Kidney capillary endothelial cell (primary cell): ENCODE measurements at regions not wholly inside any gene's neighbourhood (a gene's known extent, or its start where the extent isn't known, plus 50 kb on each side); places are given as distances from the start of the nearest gene placed in this dataset.
A peak's percentile ranks its signal among the peaks of the same experiment; 100 is the strongest.

Experiments used
- DNase-seq: peaks from one replicate; pipeline ENCODE4 v3.0.0-alpha.2; 2018; ENCODE audit warnings: low spot score

DNA sequence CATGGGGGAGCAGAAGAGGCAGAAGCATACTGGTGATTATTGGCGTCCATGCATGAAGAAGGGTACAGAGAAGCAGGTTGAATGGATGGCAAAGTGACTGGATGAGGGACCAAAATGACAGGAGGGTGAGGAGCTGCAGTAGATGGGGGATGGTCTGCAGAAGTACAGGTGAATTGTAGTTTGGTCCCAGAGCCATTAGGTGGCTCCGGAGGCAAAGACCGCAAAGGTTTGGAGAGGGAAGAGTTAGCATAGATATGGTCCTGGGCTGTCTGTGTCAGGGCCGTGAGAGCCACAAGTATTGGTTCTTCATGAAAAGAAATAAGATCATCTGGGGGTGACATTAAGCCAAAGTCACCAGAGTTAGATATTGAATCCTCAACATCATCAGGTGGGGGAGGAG lies 59.0 kb upstream of the ZNF726 start:
- no peak for DNase-seq

DNA sequence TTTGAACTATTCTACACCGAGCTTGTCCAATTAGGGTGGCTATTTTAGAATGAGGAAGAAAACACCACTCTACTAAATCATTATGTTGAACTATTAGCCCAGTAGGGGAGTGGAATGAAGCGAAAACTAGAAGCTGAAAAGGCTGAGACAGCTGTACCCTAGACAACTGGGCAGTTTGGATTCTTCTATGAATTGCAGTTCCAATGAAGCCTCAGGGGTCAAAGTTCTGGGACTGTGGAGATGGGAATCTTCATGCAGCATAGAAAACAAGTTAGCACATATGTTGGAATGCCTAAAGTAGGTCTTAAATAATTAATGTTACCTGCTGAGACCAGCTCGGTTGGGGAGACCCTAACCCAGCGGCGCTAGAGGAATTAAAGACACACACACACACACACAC lies 62.7 kb upstream of the ZNF726 start:
- DNase-seq = no peak

DNA sequence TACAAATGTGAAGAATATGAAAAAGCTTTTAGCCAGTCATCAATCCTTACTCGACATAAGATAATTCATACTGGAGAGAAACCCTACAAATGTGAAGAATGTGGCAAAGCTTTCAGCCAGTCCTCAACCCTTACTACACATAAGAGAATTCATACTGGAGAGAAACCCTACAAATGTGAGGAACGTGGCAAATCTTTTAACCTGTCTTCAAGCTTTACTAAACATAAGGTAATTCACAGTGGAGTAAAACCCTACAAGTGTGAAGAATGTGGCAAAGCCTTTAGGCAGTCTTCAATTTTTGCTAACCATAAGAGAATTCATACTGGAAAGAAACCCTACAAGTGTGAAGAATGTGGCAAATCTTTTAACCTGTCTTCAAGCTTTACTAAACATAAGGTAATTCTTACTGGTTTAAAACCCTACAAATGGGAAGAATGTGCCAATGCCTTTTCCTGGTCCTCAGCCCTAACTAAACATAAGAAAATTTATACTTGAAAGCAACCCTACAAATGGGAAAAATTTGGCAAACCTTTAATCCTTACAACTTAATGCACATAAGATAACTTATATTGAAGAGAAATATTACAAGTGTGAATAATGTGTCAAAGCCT lies 74.1 kb upstream of the ZNF681 start:
- no peak for DNase-seq

DNA sequence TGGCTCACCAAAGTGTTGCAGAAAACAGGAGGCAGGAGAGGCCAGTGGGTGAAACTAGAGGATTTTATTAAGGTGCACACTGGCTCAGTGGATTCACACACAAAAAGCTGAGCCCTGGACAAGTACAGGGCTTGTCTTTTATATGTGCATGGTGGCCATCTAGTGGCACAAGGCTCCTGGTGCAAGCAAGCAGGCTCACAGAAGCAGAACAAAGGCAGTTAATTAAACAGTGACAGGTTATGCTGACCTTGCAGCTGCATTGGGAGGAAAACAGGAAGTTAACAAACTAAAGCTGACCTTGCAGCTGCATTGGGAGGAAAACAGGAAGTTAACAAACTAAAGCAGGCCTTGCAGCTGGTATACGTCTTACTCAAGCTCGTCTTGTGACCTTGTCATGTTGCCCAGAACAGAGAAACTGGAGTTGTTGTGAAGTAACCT lies 65.3 kb upstream of the ZNF681 start:
- DNase-seq = peak; percentile 5

DNA sequence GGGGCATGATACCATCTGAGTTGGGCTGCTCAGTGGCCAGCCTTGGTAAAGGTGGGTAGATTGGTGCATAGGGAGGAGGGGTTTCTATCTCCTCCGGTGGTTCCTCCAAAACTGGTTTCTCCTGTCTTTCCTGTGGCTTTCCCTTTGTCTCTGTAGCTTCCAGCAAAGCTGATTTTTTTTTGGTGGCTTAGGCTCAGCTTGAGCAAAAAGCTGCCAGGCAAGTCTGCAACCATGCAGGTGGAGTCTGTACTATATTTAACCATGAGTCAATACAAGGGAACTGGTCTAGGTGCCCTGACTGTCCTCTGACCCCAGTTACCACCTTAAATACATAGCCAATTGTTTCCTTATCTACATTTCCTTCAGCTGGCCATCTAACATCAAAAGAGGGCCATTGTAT lies 64.0 kb upstream of the ZNF681 start:
- DNase-seq = no peak

DNA sequence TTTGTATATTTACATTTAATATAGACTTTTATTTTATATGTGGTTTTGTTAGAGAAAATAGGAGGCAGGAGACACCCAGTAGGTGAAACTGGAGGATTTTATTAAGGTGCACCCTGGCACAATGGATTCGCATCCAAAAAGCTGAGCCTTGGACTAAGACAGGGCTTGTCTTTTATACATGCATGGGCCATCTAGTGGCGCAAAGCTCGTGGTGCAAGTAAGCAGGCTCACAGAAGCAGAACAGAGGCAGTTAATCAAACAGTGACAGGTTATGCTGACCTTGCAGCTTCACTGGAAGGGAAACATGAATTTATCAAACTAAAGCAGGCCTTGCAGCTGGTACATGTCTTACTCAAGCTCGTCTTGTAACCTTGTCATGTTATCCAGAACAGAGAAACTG lies 58.8 kb upstream of the ZNF681 start:
- DNase-seq = no peak

DNA sequence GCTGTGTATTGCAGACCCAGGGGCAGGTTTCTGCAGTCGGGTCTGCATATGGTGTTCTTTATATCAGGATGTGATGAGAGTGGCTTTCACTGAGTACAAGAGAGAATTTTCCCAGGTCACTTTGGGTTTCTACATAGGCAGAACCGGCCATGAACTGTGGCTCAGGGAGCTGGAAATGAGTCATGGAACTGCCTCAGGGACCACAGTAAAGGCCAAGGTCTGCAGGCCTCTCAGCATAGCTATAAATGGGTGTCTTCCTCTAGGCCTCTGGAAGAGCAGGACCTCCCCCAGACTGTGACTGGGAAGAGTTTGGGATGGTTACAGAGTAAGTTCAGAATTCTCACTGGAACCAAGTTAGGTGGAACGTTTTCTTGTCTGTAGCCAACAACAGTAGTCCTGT lies 51.8 kb upstream of the ZNF681 start:
- no peak for DNase-seq
